ENCODE measurements at regions not wholly inside any gene's neighbourhood (a gene's known extent, or its start where the extent isn't known, plus 50 kb on each side); places are given as distances from the start of the nearest gene placed in this dataset.

GRCh38 chr14:21863289-21863688 is 189.7 kb upstream of the OR4E1 start:
- TF ChIP-seq CTCF (IDR thresholded peaks at IDR 0.05) (no peak), POLR2A (IDR thresholded peaks at IDR 0.05) (no peak)
